Colon (tissue), 2 donors: ENCODE measurements at regions not wholly inside any gene's neighbourhood (a gene's known extent, or its start where the extent isn't known, plus 50 kb on each side); places are given as distances from the start of the nearest gene placed in this dataset.

Source experiments
- FAIRE-seq: peaks from 2 replicates; lab custom pipeline; 2012; peaks lifted over from hg19 to GRCh38; lab: Jason Lieb, UNC
- donor health status: control.
- donor health status: control.

- FAIRE-seq: no peak
These were observed 219.5 kb downstream of the CDC5L start for GRCh38 chr6:44606976-44607375.

- no peak for FAIRE-seq
These were observed 220.7 kb downstream of the CDC5L start for GRCh38 chr6:44608175-44608574.

- FAIRE-seq: no peak
These were observed 221.6 kb downstream of the CDC5L start for GRCh38 chr6:44609051-44609612.

- no peak for FAIRE-seq
These were observed 226.9 kb downstream of the CDC5L start for GRCh38 chr6:44614396-44614795.

GRCh38 chr6:44615621-44616020 lies 228.1 kb downstream of the CDC5L start:
- FAIRE-seq: no peak

GRCh38 chr6:44617416-44617815 lies 229.9 kb downstream of the CDC5L start:
- no peak for FAIRE-seq

- no peak for FAIRE-seq
These were observed 230.9 kb downstream of the CDC5L start for GRCh38 chr6:44618371-44618770.

- FAIRE-seq: no peak
These were observed 233.4 kb downstream of the CDC5L start for GRCh38 chr6:44620922-44621321.

GRCh38 chr6:44621846-44622245 lies 234.3 kb downstream of the CDC5L start:
- FAIRE-seq: no peak

- FAIRE-seq: no peak
These were observed 235.0 kb downstream of the CDC5L start for GRCh38 chr6:44622555-44622954.

GRCh38 chr6:44622956-44623355 lies 235.4 kb downstream of the CDC5L start:
- no peak for FAIRE-seq

GRCh38 chr6:44624226-44624625 lies 236.7 kb downstream of the CDC5L start:
- FAIRE-seq: no peak

- FAIRE-seq: no peak
These were observed 237.5 kb downstream of the CDC5L start for GRCh38 chr6:44624936-44625573.

GRCh38 chr6:44625996-44626395 lies 238.5 kb downstream of the CDC5L start:
- no peak for FAIRE-seq

- no peak for FAIRE-seq
These were observed 239.1 kb downstream of the CDC5L start for GRCh38 chr6:44626616-44627015.

- FAIRE-seq: no peak
These were observed 239.8 kb downstream of the CDC5L start for GRCh38 chr6:44627091-44627882.

- no peak for FAIRE-seq
These were observed 240.4 kb downstream of the CDC5L start for GRCh38 chr6:44627883-44628271.

GRCh38 chr6:44628347-44628746 lies 240.8 kb downstream of the CDC5L start:
- FAIRE-seq: no peak

GRCh38 chr6:44629636-44630035 lies 242.1 kb downstream of the CDC5L start:
- FAIRE-seq: no peak

- FAIRE-seq: no peak
These were observed 242.9 kb downstream of the CDC5L start for GRCh38 chr6:44630125-44631028.

- no peak for FAIRE-seq
These were observed 244.5 kb downstream of the CDC5L start for GRCh38 chr6:44631968-44632367.

GRCh38 chr6:44634321-44634720 lies 246.8 kb downstream of the CDC5L start:
- FAIRE-seq: no peak
